Ectodermal cell (in vitro differentiated cells): ENCODE measurements at regions not wholly inside any gene's neighbourhood (a gene's known extent, or its start where the extent isn't known, plus 50 kb on each side); places are given as distances from the start of the nearest gene placed in this dataset.

Experiments
- H3K27ac ChIP-seq: 2 replicates; pipeline ENCODE4 v1.7.0; 2013; ENCODE audit warnings: mild to moderate bottlenecking, low read depth, low read length; ENCODE audit not compliant: insufficient read depth, poor library complexity, severe bottlenecking
- H3K27me3 ChIP-seq: 2 replicates; pipeline ENCODE4 v1.7.0; 2013; ENCODE audit warnings: mild to moderate bottlenecking, low read length; ENCODE audit not compliant: insufficient read depth, control insufficient read depth, poor library complexity, severe bottlenecking
- H3K36me3 ChIP-seq: one replicate; pipeline ENCODE4 v1.7.0; 2013; ENCODE audit warnings: low read length; ENCODE audit not compliant: control insufficient read depth, insufficient read depth
- H3K4me1 ChIP-seq: one replicate; pipeline ENCODE4 v1.7.0; 2013; ENCODE audit warnings: low read length; ENCODE audit not compliant: control insufficient read depth, insufficient read depth
- H3K4me3 ChIP-seq: 2 replicates; pipeline ENCODE4 v1.7.0; 2013; ENCODE audit warnings: low read depth, low read length, control low read depth; ENCODE audit not compliant: insufficient read depth
- H3K9me3 ChIP-seq: 2 replicates; pipeline ENCODE4 v1.7.0; 2013; ENCODE audit warnings: mild to moderate bottlenecking, low read length, moderate library complexity; ENCODE audit not compliant: control insufficient read depth
- WGBS, 2 experiments: methylation state at CpG; one replicate each; pipeline ENCODE4 v1.1.7; 2013; ENCODE audit warnings: missing lambda C conversion rate in 2 of 2; 5-methylcytosine and 5-hydroxymethylcytosine counted together

GRCh38 chr13:90803210-90803609 lies 544.3 kb upstream of the MIR17HG start:
- 88 to 94% methylated on average over 1 to 2 of the region's 2 CpGs for WGBS, 2 experiments
- Histone ChIP-seq H3K27ac (no peak overlapping the region), H3K27me3 (no peaks in the 10 kb centered on the region), H3K4me3 (no peak overlapping the region), H3K9me3 (no peaks in the 10 kb centered on the region), H3K4me1 (no peaks in the 10 kb centered on the region), H3K36me3 (no peaks in the 10 kb centered on the region)

GRCh38 chr13:90806016-90806615 lies 541.4 kb upstream of the MIR17HG start:
- no peak overlapping the region for H3K4me3 ChIP-seq
- H3K27me3 ChIP-seq = no peaks in the 10 kb centered on the region
- no peaks in the 10 kb centered on the region for H3K4me1 ChIP-seq
- no peak overlapping the region for H3K27ac ChIP-seq
- 90 to 100% methylated on average over 1 of the region's 1 CpG for WGBS, 2 experiments
- no peaks in the 10 kb centered on the region for H3K36me3 ChIP-seq
- no peaks in the 10 kb centered on the region for H3K9me3 ChIP-seq

GRCh38 chr13:90806892-90807291 lies 540.6 kb upstream of the MIR17HG start:
- WGBS, 2 experiments = 89 to 91% methylated on average over 2 of the region's 2 CpGs
- H3K27ac ChIP-seq = no peak overlapping the region

GRCh38 chr13:90808838-90809237 lies 538.6 kb upstream of the MIR17HG start:
- H3K9me3 ChIP-seq = no peaks in the 10 kb centered on the region
- H3K27ac ChIP-seq = no peak overlapping the region
- no peaks in the 10 kb centered on the region for H3K27me3 ChIP-seq
- H3K4me3 ChIP-seq = no peak overlapping the region
- H3K4me1 ChIP-seq = no peaks in the 10 kb centered on the region
- H3K36me3 ChIP-seq = no peaks in the 10 kb centered on the region

More at GRCh38 chr13:90806892-90807291, 540.6 kb upstream of the MIR17HG start:
- no peaks in the 10 kb centered on the region for H3K4me1 ChIP-seq
- H3K36me3 ChIP-seq = no peaks in the 10 kb centered on the region
- no peaks in the 10 kb centered on the region for H3K9me3 ChIP-seq
- H3K27me3 ChIP-seq = no peaks in the 10 kb centered on the region
- no peak overlapping the region for H3K4me3 ChIP-seq

GRCh38 chr13:90824032-90824431 lies 523.5 kb upstream of the MIR17HG start:
- H3K36me3 ChIP-seq = no peaks in the 10 kb centered on the region
- 100% methylated on average over 1 to 2 of the region's 2 CpGs for WGBS, 2 experiments

GRCh38 chr13:90826688-90827087 lies 520.8 kb upstream of the MIR17HG start:
- Histone ChIP-seq H3K27ac (no peak overlapping the region), H3K9me3 (no peaks in the 10 kb centered on the region), H3K4me1 (no peaks in the 10 kb centered on the region), H3K36me3 (no peaks in the 10 kb centered on the region), H3K4me3 (no peak overlapping the region), H3K27me3 (no peaks in the 10 kb centered on the region)
- WGBS, 2 experiments = 86 to 95% methylated on average over 2 of the region's 2 CpGs

More at GRCh38 chr13:90824032-90824431, 523.5 kb upstream of the MIR17HG start:
- H3K4me3 ChIP-seq = no peak overlapping the region
- H3K27ac ChIP-seq = no peak overlapping the region
- no peaks in the 10 kb centered on the region for H3K4me1 ChIP-seq
- no peaks in the 10 kb centered on the region for H3K27me3 ChIP-seq
- H3K9me3 ChIP-seq = no peaks in the 10 kb centered on the region

- H3K27ac ChIP-seq = no peak overlapping the region
- H3K4me1 ChIP-seq = no peaks in the 10 kb centered on the region
- H3K9me3 ChIP-seq = no peaks in the 10 kb centered on the region
- 86% methylated on average over 1 of the region's 2 CpGs; no CpG with 5 or more reads in 1 of the 2 experiments for WGBS, 2 experiments
- no peaks in the 10 kb centered on the region for H3K36me3 ChIP-seq
- no peaks in the 10 kb centered on the region for H3K27me3 ChIP-seq
- no peak overlapping the region for H3K4me3 ChIP-seq
Measured at GRCh38 chr13:90830782-90831181, 516.7 kb upstream of the MIR17HG start.

- Histone ChIP-seq H3K4me1 (no peaks in the 10 kb centered on the region), H3K9me3 (no peaks in the 10 kb centered on the region)
Measured at GRCh38 chr13:90833951-90834350, 513.5 kb upstream of the MIR17HG start.

GRCh38 chr13:90834700-90835099 lies 512.8 kb upstream of the MIR17HG start:
- 93 to 96% methylated on average over 4 to 5 of the region's 5 CpGs for WGBS, 2 experiments
- Histone ChIP-seq H3K4me1 (no peaks in the 10 kb centered on the region), H3K4me3 (no peak overlapping the region), H3K36me3 (no peaks in the 10 kb centered on the region), H3K9me3 (no peaks in the 10 kb centered on the region), H3K27me3 (no peaks in the 10 kb centered on the region), H3K27ac (no peak overlapping the region)

More at GRCh38 chr13:90833951-90834350, 513.5 kb upstream of the MIR17HG start:
- no peaks in the 10 kb centered on the region for H3K27me3 ChIP-seq
- no peak overlapping the region for H3K27ac ChIP-seq
- H3K36me3 ChIP-seq = no peaks in the 10 kb centered on the region
- no peak overlapping the region for H3K4me3 ChIP-seq

- Histone ChIP-seq H3K9me3 (no peaks in the 10 kb centered on the region), H3K27ac (no peak overlapping the region), H3K4me1 (no peaks in the 10 kb centered on the region), H3K36me3 (no peaks in the 10 kb centered on the region), H3K27me3 (no peaks in the 10 kb centered on the region), H3K4me3 (no peak overlapping the region)
Measured at GRCh38 chr13:90835826-90836225, 511.7 kb upstream of the MIR17HG start.
